HepG2 (cell line): ENCODE measurements at regions not wholly inside any gene's neighbourhood (a gene's known extent, or its start where the extent isn't known, plus 50 kb on each side); places are given as distances from the start of the nearest gene placed in this dataset.
A peak's percentile ranks its signal among the peaks of the same experiment; 100 is the strongest.

Source experiments
- ATAC-seq: fragments of 200-7000 bp; cut with Tn5 transposase; 3 replicates; pipeline ENCODE4 v1.9.1; 2020; ENCODE audit warnings: mild to moderate bottlenecking, moderate library complexity
- BruUV-seq: library from RNA; stranded (reverse); fragments of 400-500 nt; replicated peaks from 2 replicates; lab custom pipeline; 2021; lab: Mats Ljungman, UMichigan
- CTCF ChIA-PET: fragments of 300-600 bp; formaldehyde crosslinking; extraction: SDS; loops from one replicate; lab custom pipeline; 2021; ENCODE audit warnings: low total read pairs, inconsistent platforms, low intra/inter-chr PET ratio; lab: Yijun Ruan, JAX
- POLR2A ChIA-PET: fragments of 350-600 bp; sonication (Branson Sonifier 250); formaldehyde crosslinking; loops from one replicate; lab custom pipeline; 2020; ENCODE audit warnings: antibody characterized with exemption, inconsistent platforms; lab: Yijun Ruan, JAX
- DNase-seq: peaks from one replicate; pipeline ENCODE4 v3.0.0-alpha.2; 2015; ENCODE audit warnings: low spot score
- FAIRE-seq: peaks from 3 replicates; lab custom pipeline; 2011; peaks lifted over from hg19 to GRCh38; lab: Jason Lieb, UNC
- H2AFZ ChIP-seq: one replicate; pipeline ENCODE4 v1.6.1; 2011; ENCODE audit warnings: low read length, inconsistent platforms
- H3K27ac ChIP-seq: fragments of 300-600 bp; 3 replicates; pipeline ENCODE4 v1.8.0; 2011; ENCODE audit warnings: mixed run types, mild to moderate bottlenecking, mixed read lengths, low read length, inconsistent platforms; ENCODE audit not compliant: insufficient read depth; ENCODE audit errors: extremely low read length
- H3K27me3 ChIP-seq, 2 experiments: fragments of 200-600 bp in 1 of 2; 2 replicates in 1 of 2; 3 replicates in 1 of 2; pipeline versions ENCODE4 v1.6.0 to v1.8.0; 2011; ENCODE audit warnings: low read length in 2 of 2, mild to moderate bottlenecking in 2 of 2, moderate library complexity in 2 of 2, inconsistent platforms in 1 of 2; ENCODE audit not compliant: insufficient read depth in 2 of 2, control insufficient read depth in 1 of 2
- H3K36me3 ChIP-seq, 2 experiments: fragments of 200-600 bp in 1 of 2; replicated peaks in 1 of 2; 2 replicates in 1 of 2; 3 replicates in 1 of 2; pipeline versions ENCODE4 v1.5.1 to v1.8.0; 2011; ENCODE audit warnings: low read length in 2 of 2, inconsistent platforms in 1 of 2; ENCODE audit not compliant: insufficient read depth in 2 of 2, control insufficient read depth in 1 of 2
- H3K4me1 ChIP-seq: 2 replicates; pipeline ENCODE4 v1.5.1; 2012; ENCODE audit warnings: low read length, inconsistent platforms; ENCODE audit not compliant: insufficient read depth
- H3K4me2 ChIP-seq: 2 replicates; pipeline ENCODE4 v1.6.0; 2011; ENCODE audit warnings: low read depth, low read length, inconsistent platforms
- H3K4me3 ChIP-seq, 3 experiments: fragments of 200-600 bp in 1 of 3; sonication (generic), shearing (Covaris generic) in 1 of 3; replicated peaks in 1 of 3; 2 replicates each; pipeline ENCODE4 v1.5.1; 2011 to 2016; ENCODE audit warnings: low read length in 3 of 3, inconsistent platforms in 2 of 3, low read depth in 2 of 3, mild to moderate bottlenecking in 2 of 3, control low read depth in 1 of 3, mixed read lengths in 1 of 3; ENCODE audit not compliant: insufficient read depth in 1 of 3
- H3K79me2 ChIP-seq: one replicate; pipeline ENCODE4 v1.6.1; 2011; ENCODE audit warnings: low read length, inconsistent platforms; ENCODE audit not compliant: insufficient read depth
- H3K9ac ChIP-seq: 2 replicates; pipeline ENCODE4 v1.6.0; 2011; ENCODE audit warnings: mild to moderate bottlenecking, low read depth, low read length, inconsistent platforms; ENCODE audit not compliant: insufficient read depth
- H3K9me3 ChIP-seq: 2 replicates; pipeline ENCODE4 v1.5.1; 2012; ENCODE audit warnings: mild to moderate bottlenecking, low read length
- H4K20me1 ChIP-seq: 2 replicates; pipeline ENCODE4 v1.6.0; 2011; ENCODE audit warnings: inconsistent platforms, mild to moderate bottlenecking, low read length, moderate library complexity; ENCODE audit not compliant: insufficient read depth
- AHR ChIP-seq: IDR thresholded peaks from 2 replicates; pipeline ENCODE4 v1.6.1; 2018; ENCODE audit warnings: missing genetic modification reagents, missing compliant biosample characterization
- CAMTA2 ChIP-seq: sonication (generic); formaldehyde crosslinking; IDR thresholded peaks from 2 replicates; pipeline ENCODE4 v1.4.0; 2020; ENCODE audit warnings: mild to moderate bottlenecking, missing genetic modification reagents, borderline replicate concordance
- FOXA1 ChIP-seq, 2 experiments: fragments of 450-650 bp in 1 of 2; sonication (generic) in 1 of 2; formaldehyde crosslinking in 1 of 2; IDR thresholded peaks; 2 replicates each; pipeline versions ENCODE4 v1.4.0 to v1.6.1; 2016 to 2020; ENCODE audit warnings: missing genetic modification reagents in 1 of 2
- GLI4 ChIP-seq: sonication (generic); formaldehyde crosslinking; IDR thresholded peaks from 2 replicates; pipeline ENCODE4 v1.5.1; 2020; ENCODE audit warnings: missing genetic modification reagents, mild to moderate bottlenecking, moderate library complexity, borderline replicate concordance
- GPBP1L1 ChIP-seq: sonication (generic); formaldehyde crosslinking; IDR thresholded peaks from 2 replicates; pipeline ENCODE4 v1.5.0; 2020; ENCODE audit warnings: mild to moderate bottlenecking, missing genetic modification reagents
- IKZF1 ChIP-seq: fragments of 450-650 bp; IDR thresholded peaks from 2 replicates; pipeline ENCODE4 v1.7.1; 2016
- IRX3 ChIP-seq: sonication (generic); formaldehyde crosslinking; IDR thresholded peaks from 2 replicates; pipeline ENCODE4 v1.8.1; 2023; ENCODE audit warnings: mild to moderate bottlenecking, low read depth, missing genetic modification reagents, borderline replicate concordance
- RAD51 ChIP-seq: fragments of 450-650 bp; IDR thresholded peaks from 2 replicates; pipeline ENCODE4 v1.6.1; 2016; ENCODE audit warnings: borderline replicate concordance
- SP4 ChIP-seq: sonication (generic); formaldehyde crosslinking; IDR thresholded peaks from 2 replicates; pipeline ENCODE4 v1.8.1; 2023; ENCODE audit warnings: mild to moderate bottlenecking, missing genetic modification reagents
- TEF ChIP-seq: sonication (generic); formaldehyde crosslinking; IDR thresholded peaks from 2 replicates; pipeline ENCODE4 v1.5.0; 2020; ENCODE audit warnings: missing genetic modification reagents
- TFAP4 ChIP-seq: sonication (generic); IDR thresholded peaks from 2 replicates; pipeline ENCODE4 v1.6.1; 2016; ENCODE audit warnings: low read depth, borderline replicate concordance
- ZNF280B ChIP-seq: sonication (generic); formaldehyde crosslinking; IDR thresholded peaks from 2 replicates; pipeline ENCODE4 v1.5.0; 2020; ENCODE audit warnings: missing genetic modification reagents, mild to moderate bottlenecking, borderline replicate concordance
- ZNF33A ChIP-seq: sonication (generic); formaldehyde crosslinking; IDR thresholded peaks from 2 replicates; pipeline ENCODE4 v1.5.1; 2020; ENCODE audit warnings: missing genetic modification reagents, mild to moderate bottlenecking, moderate library complexity, borderline replicate concordance
- ZNF678 ChIP-seq: sonication (generic); formaldehyde crosslinking; IDR thresholded peaks from 2 replicates; pipeline ENCODE4 v1.4.0; 2020; ENCODE audit warnings: mild to moderate bottlenecking, missing genetic modification reagents
- ZNF749 ChIP-seq: sonication (generic); formaldehyde crosslinking; IDR thresholded peaks from 2 replicates; pipeline ENCODE4 v1.8.0; 2022; ENCODE audit warnings: mild to moderate bottlenecking, missing genetic modification reagents, moderate library complexity, borderline replicate concordance
- ZNF761 ChIP-seq: sonication (generic); formaldehyde crosslinking; conservative IDR thresholded peaks from 2 replicates; pipeline ENCODE4 v1.4.0; 2020; ENCODE audit warnings: mild to moderate bottlenecking, missing genetic modification reagents
- WGBS: methylation state at CpG from one replicate; pipeline ENCODE4 v1.1.6; 2017; ENCODE audit warnings: low lambda C conversion rate; 5-methylcytosine and 5-hydroxymethylcytosine counted together
- in situ Hi-C: cut with HindIII; loops from 2 replicates; pipeline ENCODE4 v1.10.0; 2017; ENCODE audit warnings: low pct_unique_long_range_greater_than_20kb; ENCODE audit not compliant: extremely low pct_ligation_motif_present
- intact Hi-C: fragments of 100-400 bp; cut with micrococcal nuclease; formaldehyde crosslinking; loops from one replicate; pipeline ENCODE4 v1.10.0; 2022; ENCODE audit not compliant: unreplicated experiment

- FAIRE-seq: no peak
- no peaks in the 10 kb centered on the region for H4K20me1 ChIP-seq
- H3K27ac ChIP-seq: no peak overlapping the region
- no peaks in the 10 kb centered on the region for H3K9me3 ChIP-seq
- no peak for DNase-seq
- ATAC-seq: no peak
- no peak overlapping the region for H3K4me2 ChIP-seq
- CTCF ChIA-PET: no interaction called here
- no peak overlapping the region for H2AFZ ChIP-seq
- 0 out of 2 replicates have a peak, but pooled peaks have one; percentile 14 for TF ChIP-seq FOXA1 (IDR thresholded peaks at IDR 0.05)
- TF ChIP-seq FOXA1 (CRISPR knock-in tag; IDR thresholded peaks at IDR 0.05): no peak
- TF ChIP-seq GLI4: no peak
- in situ Hi-C loops: no loop called here
- H3K36me3 ChIP-seq: no peaks in the 10 kb centered on the region
- 27% methylated on average over 6 of the region's 6 CpGs for WGBS
- intact Hi-C loops: no loop called here
- no TSS peak for BruUV-seq
- H3K4me1 ChIP-seq: no peaks in the 10 kb centered on the region
- no peak overlapping the region for H3K9ac ChIP-seq
- peaks cover 2 to 23% of the 10 kb centered on the region in 2 experiments; a peak in 3 of 5 replicates for H3K27me3 ChIP-seq
- no peaks in the 10 kb centered on the region for H3K79me2 ChIP-seq
- POLR2A ChIA-PET: no interaction called here
- no peak overlapping the region for H3K4me3 ChIP-seq
Measured at GRCh38 chr19:30280018-30280417, 92.2 kb upstream of the ZNF536 start.

GRCh38 chr19:30281906-30282305 lies 90.3 kb upstream of the ZNF536 start:
- in situ Hi-C loops: no loop called here
- TF ChIP-seq CAMTA2 (CRISPR knock-in tag) (no peak), SP4 (CRISPR knock-in tag) (no peak), TFAP4 (no peak), ZNF280B (no peak), GPBP1L1 (CRISPR knock-in tag) (no peak), IRX3 (CRISPR knock-in tag) (no peak), IKZF1 (no peak), AHR (no peak), ZNF749 (no peak), RAD51 (no peak), ZNF761 (CRISPR knock-in tag) (no peak), ZNF678 (CRISPR knock-in tag) (no peak), TEF (no peak), ZNF33A (no peak)

More at GRCh38 chr19:30281906-30282305, 90.3 kb upstream of the ZNF536 start:
- BruUV-seq: no TSS peak
- H4K20me1 ChIP-seq: no peaks in the 10 kb centered on the region
- H3K27ac ChIP-seq: no peak overlapping the region
- no CpG with 5 or more reads among the region's 7 CpGs for WGBS
- ChIA-PET CTCF (no interaction called here), POLR2A (no interaction called here)
- H3K9me3 ChIP-seq: no peaks in the 10 kb centered on the region
- no peak overlapping the region for H2AFZ ChIP-seq
- H3K4me1 ChIP-seq: no peaks in the 10 kb centered on the region
- ATAC-seq (no peak), DNase-seq (no peak), FAIRE-seq (no peak)
- H3K36me3 ChIP-seq: no peaks in the 10 kb centered on the region
- H3K79me2 ChIP-seq: no peaks in the 10 kb centered on the region
- H3K9ac ChIP-seq: no peak overlapping the region
- H3K4me3 ChIP-seq: no peak overlapping the region
- peaks cover 2 to 23% of the 10 kb centered on the region in 2 experiments; a peak in 3 of 5 replicates for H3K27me3 ChIP-seq
- no peak overlapping the region for H3K4me2 ChIP-seq
- intact Hi-C loops: no loop called here
